Ectodermal cell (in vitro differentiated cells): ENCODE measurements at regions not wholly inside any gene's neighbourhood (a gene's known extent, or its start where the extent isn't known, plus 50 kb on each side); places are given as distances from the start of the nearest gene placed in this dataset.
"Not testable (repeated sequence)": the region's sequence is repeated elsewhere in the genome, so short reads cannot be mapped to it uniquely, and the experiment has no call there.

Source experiments
- H3K27ac ChIP-seq: 2 replicates; pipeline ENCODE4 v1.7.0; 2013; ENCODE audit warnings: mild to moderate bottlenecking, low read depth, low read length; ENCODE audit not compliant: insufficient read depth, poor library complexity, severe bottlenecking
- H3K27me3 ChIP-seq: 2 replicates; pipeline ENCODE4 v1.7.0; 2013; ENCODE audit warnings: mild to moderate bottlenecking, low read length; ENCODE audit not compliant: insufficient read depth, control insufficient read depth, poor library complexity, severe bottlenecking
- H3K36me3 ChIP-seq: one replicate; pipeline ENCODE4 v1.7.0; 2013; ENCODE audit warnings: low read length; ENCODE audit not compliant: control insufficient read depth, insufficient read depth
- H3K4me1 ChIP-seq: one replicate; pipeline ENCODE4 v1.7.0; 2013; ENCODE audit warnings: low read length; ENCODE audit not compliant: control insufficient read depth, insufficient read depth
- H3K4me3 ChIP-seq: 2 replicates; pipeline ENCODE4 v1.7.0; 2013; ENCODE audit warnings: low read depth, low read length, control low read depth; ENCODE audit not compliant: insufficient read depth
- H3K9me3 ChIP-seq: 2 replicates; pipeline ENCODE4 v1.7.0; 2013; ENCODE audit warnings: mild to moderate bottlenecking, low read length, moderate library complexity; ENCODE audit not compliant: control insufficient read depth
- WGBS, 2 experiments: methylation state at CpG; one replicate each; pipeline ENCODE4 v1.1.7; 2013; ENCODE audit warnings: missing lambda C conversion rate in 2 of 2; 5-methylcytosine and 5-hydroxymethylcytosine counted together

DNA sequence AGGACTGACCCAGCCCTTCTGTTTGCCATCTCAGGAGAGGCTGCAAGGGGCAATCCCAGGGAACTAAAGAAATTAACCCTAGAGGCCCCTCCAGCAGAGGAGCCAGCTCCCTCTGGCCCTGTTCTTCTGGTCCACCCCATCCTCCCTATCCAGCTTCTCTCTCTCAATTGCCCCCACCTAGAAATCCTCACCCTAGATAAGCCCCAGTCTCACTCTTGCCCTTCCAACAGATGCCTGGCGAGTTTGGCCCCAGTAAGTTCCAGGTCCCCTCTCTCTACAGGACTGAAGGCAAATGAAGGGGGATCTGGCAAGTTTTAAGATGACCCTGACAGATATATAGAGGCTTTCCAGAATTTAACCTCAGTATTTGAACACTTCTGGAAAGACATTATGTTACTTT is 134.0 kb downstream of the THBS2 start:
- no peak overlapping the region for H3K27ac ChIP-seq
- WGBS, 2 experiments: 88 to 100% methylated on average over 1 of the region's 1 CpG
- no peaks in the 10 kb centered on the region for H3K9me3 ChIP-seq
- no peak overlapping the region for H3K4me3 ChIP-seq
- H3K27me3 ChIP-seq: no peaks in the 10 kb centered on the region
- H3K36me3 ChIP-seq: no peaks in the 10 kb centered on the region
- H3K4me1 ChIP-seq: no peaks in the 10 kb centered on the region

DNA sequence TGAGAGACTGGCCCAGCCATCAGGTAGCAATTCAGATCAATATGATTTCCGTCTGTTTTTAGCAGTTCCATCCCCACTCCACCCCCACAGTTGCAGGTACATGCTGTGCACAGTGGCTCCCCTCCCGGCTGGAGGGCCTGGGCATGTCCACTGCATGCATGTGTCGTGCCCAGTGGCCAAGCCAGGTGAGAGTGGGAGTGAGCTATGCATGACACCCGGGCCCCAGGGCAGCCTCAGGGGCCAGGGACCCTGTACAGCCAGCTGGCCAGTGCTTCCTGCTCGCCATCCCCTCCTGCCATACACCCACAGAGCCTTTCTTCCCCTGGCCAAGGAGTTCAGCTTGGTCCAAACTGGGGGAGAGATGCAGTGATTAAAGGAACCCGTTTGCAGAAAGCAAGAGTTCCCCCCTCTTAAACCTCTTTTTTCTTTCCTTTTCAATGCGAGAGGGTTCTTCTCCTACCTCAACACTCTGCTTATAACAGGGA is 135.3 kb downstream of the THBS2 start:
- WGBS, 2 experiments: 88 to 95% methylated on average over 7 of the region's 7 CpGs
- no peaks in the 10 kb centered on the region for H3K4me1 ChIP-seq

DNA sequence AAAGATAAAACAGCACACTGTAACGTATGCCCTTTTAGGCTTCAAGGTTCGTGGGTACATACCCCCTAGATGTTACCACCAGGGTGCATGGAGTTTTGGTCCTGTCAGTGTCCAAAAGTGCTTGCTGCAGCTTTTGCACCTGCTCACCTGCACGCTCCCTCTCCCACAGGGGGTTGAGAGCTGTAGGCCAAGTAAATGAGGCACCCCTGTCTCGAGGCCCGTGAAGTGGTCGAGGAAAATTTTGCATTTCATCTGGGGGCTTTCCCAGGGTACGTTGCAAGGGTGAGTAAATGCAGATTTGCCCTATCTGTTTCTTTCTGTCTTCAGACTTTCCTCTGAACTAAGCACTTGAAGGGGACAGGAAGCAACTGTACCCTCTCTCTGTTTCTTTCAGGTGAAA is 136.0 kb downstream of the THBS2 start:
- WGBS, 2 experiments: 91 to 93% methylated on average over 7 of the region's 7 CpGs
- Histone ChIP-seq H3K4me1 (no peaks in the 10 kb centered on the region), H3K27ac (no peak overlapping the region), H3K9me3 (no peaks in the 10 kb centered on the region), H3K36me3 (no peaks in the 10 kb centered on the region), H3K27me3 (no peaks in the 10 kb centered on the region), H3K4me3 (no peak overlapping the region)

More for the DNA sequence above, 135.3 kb downstream of the THBS2 start:
- no peaks in the 10 kb centered on the region for H3K27me3 ChIP-seq
- H3K36me3 ChIP-seq: no peaks in the 10 kb centered on the region
- no peaks in the 10 kb centered on the region for H3K9me3 ChIP-seq
- H3K4me3 ChIP-seq: no peak overlapping the region
- no peak overlapping the region for H3K27ac ChIP-seq

DNA sequence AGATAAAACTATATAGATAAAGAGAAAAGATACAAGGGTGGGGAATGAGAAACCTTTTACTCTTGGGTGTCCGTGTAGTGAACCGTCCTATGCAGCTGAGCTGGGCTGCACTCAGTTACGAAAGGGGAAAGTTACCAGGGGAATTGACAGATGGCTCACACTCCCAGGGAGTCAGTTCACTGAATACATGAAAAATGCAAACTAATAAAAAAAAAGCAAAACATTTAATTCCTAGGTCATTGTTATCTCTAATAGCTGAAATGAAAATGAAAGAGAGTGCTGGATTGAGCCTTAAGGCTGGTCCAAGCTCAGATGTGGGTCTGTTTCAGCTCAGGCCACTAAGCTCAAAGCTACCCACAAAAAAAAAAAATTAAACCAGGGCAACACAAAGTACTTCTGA is 138.0 kb downstream of the THBS2 start:
- no peak overlapping the region for H3K27ac ChIP-seq
- H3K27me3 ChIP-seq: no peaks in the 10 kb centered on the region
- H3K36me3 ChIP-seq: no peaks in the 10 kb centered on the region
- WGBS, 2 experiments: 86 to 91% methylated on average over 3 of the region's 3 CpGs
- no peaks in the 10 kb centered on the region for H3K9me3 ChIP-seq
- H3K4me3 ChIP-seq: no peak overlapping the region
- no peaks in the 10 kb centered on the region for H3K4me1 ChIP-seq

DNA sequence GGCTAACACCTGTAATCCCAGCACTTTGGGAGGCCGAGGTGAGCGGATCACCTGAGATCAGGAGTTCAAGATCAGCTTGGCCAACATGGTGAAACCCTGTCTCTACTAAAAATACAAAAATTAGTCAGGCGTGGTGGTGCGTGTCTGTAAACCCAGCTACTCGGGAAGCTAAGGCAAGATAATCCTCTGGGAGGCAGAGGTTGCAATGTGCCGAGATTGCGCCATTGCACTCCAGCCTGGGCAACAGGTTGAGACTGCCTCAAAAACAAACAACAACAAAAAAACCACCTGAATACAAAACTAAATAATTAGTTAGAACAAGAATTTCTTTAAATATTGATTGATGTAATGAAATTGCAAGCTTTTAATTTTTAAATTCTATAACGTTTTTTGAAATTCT is 139.0 kb downstream of the THBS2 start:
- H3K9me3 ChIP-seq, H3K27me3 ChIP-seq, H3K4me3 ChIP-seq, H3K4me1 ChIP-seq, H3K36me3 ChIP-seq, H3K27ac ChIP-seq: not testable (repeated sequence)
- 86 to 89% methylated on average over 8 of the region's 8 CpGs for WGBS, 2 experiments

DNA sequence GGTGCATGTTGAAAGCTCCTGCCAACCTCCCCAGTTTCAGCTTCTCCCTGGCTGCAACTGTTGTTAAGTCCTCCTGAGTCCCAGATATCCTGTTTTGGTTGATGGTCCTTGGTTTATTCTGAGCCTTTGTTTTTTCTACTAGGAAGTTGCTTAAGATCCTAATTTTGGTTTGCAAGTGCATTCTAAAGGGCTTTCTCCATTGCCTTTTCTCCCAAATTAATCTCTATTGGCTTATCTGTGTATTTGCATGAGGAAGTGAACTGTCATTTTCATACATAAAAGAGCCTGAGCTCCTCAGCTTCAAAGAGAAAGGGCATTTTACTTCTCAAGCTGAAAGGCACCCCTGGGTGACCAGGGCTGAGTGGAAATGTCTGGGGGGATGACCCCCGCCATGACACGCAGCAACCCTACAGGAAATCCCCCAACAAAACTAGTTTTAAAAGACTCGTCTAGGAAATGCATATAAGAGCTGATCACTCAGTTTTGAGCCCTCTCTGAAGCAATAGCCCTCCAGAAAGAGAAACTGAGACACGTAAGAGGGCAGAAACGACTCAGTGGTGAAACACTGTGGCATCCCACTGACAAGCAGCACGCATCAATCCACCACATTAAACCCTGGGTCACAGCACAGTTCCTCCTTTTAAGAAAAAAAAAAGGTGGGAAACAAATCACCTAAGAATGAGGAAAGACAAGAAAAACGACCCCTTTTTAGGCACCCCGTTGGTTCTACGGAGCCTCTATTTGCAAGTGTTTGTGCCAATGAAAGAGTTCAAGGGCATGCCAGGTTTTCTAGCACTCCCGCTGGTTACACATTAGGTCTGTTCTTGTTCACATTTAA is 140.9 kb downstream of the THBS2 start:
- Histone ChIP-seq H3K9me3 (no peaks in the 10 kb centered on the region), H3K4me1 (no peaks in the 10 kb centered on the region), H3K36me3 (no peaks in the 10 kb centered on the region), H3K4me3 (no peak overlapping the region), H3K27ac (no peak overlapping the region), H3K27me3 (no peaks in the 10 kb centered on the region)
- WGBS, 2 experiments: 39 to 42% methylated on average over 10 of the region's 10 CpGs

DNA sequence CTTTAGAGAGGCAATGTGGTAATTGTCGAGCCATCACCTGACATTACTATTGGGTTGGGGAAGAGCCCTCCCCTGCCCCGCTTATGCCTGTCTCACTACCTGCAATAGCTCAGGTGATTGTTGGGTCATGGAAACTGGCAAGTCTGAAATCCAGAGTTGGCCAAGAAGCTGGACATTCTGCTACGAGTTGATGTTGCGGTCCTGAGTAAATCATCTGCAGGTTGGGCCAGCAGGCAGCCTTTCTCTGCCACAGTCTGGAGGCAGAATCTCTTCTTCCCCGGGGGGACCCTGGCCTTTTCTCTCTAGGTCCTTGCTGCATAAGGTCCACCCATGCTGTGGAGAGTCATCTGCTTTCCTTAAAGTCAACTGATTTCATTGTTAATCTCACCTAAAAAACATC is 142.4 kb downstream of the THBS2 start:
- Histone ChIP-seq H3K4me1 (no peaks in the 10 kb centered on the region), H3K36me3 (no peaks in the 10 kb centered on the region), H3K9me3 (no peaks in the 10 kb centered on the region), H3K27me3 (no peaks in the 10 kb centered on the region), H3K4me3 (no peak overlapping the region), H3K27ac (no peak overlapping the region)
- WGBS, 2 experiments: 95 to 96% methylated on average over 5 of the region's 5 CpGs

DNA sequence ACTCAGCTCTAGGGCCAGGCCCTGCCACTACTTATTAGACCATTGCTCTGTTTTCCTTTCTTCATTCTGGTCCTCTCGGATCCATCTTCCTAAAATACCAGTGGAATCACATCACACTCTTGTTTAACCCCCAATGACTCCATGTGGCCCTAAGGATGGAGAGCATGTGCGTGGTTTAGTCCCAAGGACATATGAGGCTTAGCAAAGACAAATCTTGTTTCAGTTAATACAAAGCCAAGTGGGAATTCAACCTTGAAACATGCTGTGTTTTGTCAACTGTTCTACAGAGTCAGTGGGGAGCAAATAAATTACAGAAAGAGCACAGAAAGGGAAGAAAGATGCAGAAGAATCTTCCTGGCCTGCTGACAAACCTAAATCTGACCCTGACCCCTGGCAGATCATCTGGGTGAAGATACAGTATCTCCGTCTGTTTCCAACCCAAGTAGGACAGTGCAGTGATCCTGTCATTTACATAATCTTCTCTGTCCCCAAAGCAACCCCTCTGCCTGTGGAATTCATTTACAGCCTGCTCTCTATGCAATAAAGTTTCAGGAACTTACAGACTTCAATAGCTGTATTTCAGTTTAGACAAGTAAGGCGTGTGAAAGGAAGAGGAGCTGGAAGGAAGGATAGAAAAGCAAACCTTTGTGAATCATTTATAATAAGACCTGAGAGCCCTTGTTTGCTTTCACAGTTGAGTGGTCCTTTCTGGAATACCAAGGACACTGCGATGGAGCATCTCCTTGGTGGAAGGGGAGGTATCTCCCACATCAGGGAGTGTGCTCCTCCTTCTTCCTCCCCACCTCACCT is 144.0 kb downstream of the THBS2 start:
- 91 to 92% methylated on average over 5 of the region's 5 CpGs for WGBS, 2 experiments
- Histone ChIP-seq H3K4me1 (no peaks in the 10 kb centered on the region), H3K9me3 (no peaks in the 10 kb centered on the region), H3K27me3 (no peaks in the 10 kb centered on the region), H3K36me3 (no peaks in the 10 kb centered on the region), H3K4me3 (no peak overlapping the region), H3K27ac (no peak overlapping the region)

DNA sequence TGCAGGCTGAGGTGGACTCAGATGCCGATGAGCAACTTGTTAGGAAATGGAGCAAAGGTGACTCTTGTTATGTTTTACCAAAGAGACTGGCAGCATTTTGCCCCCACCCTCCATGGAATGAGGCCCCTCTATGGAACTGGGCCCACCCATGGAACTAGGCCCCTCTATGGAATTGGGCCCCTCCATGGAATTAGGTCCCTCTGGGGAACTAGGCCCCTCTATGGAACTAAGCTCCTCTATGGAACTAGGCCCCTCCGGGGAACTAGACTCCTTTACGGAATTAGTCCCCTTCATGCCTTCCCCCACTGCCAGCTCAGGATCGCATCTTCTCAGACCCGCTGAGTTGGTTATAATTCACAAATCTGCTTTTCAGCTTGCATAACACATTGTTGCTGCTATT is 144.9 kb downstream of the THBS2 start:
- Histone ChIP-seq H3K27ac (no peak overlapping the region), H3K9me3 (no peaks in the 10 kb centered on the region), H3K4me1 (no peaks in the 10 kb centered on the region), H3K4me3 (no peak overlapping the region), H3K36me3 (no peaks in the 10 kb centered on the region), H3K27me3 (no peaks in the 10 kb centered on the region)
- 94 to 96% methylated on average over 5 of the region's 5 CpGs for WGBS, 2 experiments

DNA sequence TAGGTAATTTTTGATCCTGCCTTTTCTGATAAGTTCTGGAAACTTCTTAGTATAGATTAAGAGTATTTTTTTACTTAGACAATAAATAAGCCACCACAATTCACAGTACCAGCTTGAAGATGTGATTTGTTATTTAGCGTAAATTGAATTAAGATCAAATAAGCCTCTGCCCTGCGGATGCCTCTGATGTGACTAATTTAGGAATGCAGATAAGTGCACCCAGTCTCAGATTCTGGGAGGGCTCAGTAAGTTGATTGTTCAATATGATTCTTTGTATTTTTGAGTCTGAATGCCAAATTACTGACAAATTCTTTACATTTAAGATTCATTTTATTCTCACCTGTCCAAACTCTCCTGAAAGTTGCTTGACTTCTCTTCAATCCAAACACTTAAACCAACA is 147.5 kb downstream of the THBS2 start:
- Histone ChIP-seq H3K4me1 (no peaks in the 10 kb centered on the region), H3K9me3 (no peaks in the 10 kb centered on the region), H3K4me3 (no peak overlapping the region), H3K36me3 (no peaks in the 10 kb centered on the region), H3K27ac (no peak overlapping the region), H3K27me3 (no peaks in the 10 kb centered on the region)
- WGBS, 2 experiments: 97 to 100% methylated on average over 2 of the region's 2 CpGs
